CD4-positive, alpha-beta T cell treated with Interferon gamma for 1 hour (primary cell): ENCODE measurements at regions not wholly inside any gene's neighbourhood (a gene's known extent, or its start where the extent isn't known, plus 50 kb on each side); places are given as distances from the start of the nearest gene placed in this dataset.

ENCODE experiments used
- DNase-seq: peaks from one replicate; pipeline ENCODE4 v3.0.0-alpha.2; 2020

DNA sequence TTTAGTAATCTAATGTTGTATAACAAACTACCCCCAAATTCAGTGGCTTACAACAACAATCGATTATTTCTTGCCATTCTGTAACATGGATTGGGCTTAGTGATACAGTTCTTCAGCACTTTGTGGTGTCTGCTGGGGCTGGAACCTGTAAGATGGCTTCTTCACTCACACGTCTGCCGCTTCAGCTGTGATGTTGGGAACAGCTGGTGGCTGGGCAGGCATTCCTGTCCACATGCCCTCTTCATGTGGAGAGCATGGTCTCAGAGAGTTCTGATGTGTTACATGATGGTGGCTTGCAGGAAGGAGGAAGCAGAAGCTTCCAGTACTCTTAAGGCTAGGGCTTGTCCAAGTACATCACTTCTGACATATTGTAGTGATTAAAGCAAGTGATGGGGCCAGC, 276.9 kb downstream of the PTBP2 start:
- DNase-seq, result no peak

DNA sequence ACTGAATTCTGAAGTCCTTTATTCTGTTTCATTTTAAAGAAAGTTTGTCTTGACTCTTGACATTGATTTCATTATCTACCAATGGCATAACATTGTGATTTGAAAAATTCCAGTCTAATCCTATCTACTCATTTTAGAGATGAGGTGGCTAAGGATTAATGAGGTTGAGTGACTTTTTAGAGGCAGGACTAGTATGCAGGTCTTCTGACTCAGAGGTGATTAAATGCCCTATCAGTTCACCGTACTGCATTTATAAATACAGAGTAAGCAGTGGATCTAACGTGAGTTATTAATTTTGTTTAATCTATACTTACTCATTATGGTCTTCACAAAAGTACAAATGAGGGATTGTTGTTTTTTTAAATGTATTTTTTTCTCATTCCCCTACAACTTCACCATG, 277.6 kb downstream of the PTBP2 start:
- DNase-seq, result no peak

DNA sequence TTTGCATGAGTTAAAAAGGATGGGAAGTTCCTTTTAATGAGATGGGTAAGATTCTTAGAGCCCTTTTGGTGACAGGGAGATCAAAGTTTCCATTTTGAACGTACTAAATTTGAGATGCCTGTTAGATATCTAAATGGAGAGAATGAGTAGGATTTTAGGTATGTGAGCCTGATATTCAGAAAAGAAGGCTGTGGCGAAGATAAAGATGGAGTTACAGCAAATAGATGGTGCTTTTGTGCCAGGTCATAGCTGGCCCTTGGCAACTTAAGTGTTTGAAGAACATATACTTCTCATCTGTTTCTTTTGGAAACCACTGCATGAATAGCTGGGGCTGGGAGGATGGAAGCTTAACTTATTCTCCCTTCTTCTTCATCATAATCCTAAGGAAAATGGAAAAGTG, 282.5 kb downstream of the PTBP2 start:
- DNase-seq, result no peak

DNA sequence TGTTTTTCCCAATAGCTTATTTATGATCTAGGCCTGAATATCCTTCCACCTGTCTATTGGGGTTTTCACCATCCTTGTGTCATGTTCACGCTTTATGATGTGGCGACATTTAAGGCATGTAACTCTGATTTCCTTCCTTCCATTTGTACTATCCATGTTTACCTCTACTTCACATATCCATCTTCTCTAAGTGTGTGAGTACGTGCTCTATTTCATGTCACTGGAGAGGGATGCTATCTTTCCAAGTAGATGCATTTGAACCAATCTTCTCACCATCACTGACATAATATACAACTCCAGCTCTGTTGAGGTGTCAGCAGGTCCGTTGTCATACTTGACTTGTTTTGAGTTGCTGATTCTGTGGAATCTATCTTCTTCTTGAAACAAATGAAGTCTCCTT, 283.2 kb downstream of the PTBP2 start:
- DNase-seq, result no peak

DNA sequence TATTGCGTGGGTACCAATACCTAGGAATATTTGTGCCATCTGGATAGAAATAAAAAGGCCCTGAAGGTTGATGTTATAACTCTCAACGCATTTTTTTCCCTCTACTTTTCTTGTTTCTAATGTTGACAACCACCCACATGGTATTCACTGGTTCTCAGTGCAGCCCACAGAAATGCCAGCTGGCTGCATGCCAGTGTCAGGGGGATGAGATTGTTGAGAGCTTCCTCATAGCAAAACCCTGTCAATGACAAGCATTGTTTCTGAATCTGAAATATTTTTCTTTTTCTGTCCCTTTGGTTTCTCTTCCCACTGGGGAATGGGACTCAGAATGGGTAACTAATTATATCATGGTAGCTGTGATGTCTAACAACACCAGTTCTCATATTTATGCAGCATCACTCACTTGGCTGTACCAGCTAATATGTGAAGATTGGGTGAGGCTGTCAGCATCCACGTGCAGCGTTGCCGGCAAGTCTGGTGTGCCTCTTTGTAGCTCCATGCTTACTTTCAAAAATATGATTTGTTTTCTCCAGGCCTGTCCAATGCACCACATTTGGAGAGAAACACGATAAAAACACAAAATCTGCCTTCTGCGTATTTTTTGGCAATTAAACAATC, 284.6 kb downstream of the PTBP2 start:
- DNase-seq, result no peak

DNA sequence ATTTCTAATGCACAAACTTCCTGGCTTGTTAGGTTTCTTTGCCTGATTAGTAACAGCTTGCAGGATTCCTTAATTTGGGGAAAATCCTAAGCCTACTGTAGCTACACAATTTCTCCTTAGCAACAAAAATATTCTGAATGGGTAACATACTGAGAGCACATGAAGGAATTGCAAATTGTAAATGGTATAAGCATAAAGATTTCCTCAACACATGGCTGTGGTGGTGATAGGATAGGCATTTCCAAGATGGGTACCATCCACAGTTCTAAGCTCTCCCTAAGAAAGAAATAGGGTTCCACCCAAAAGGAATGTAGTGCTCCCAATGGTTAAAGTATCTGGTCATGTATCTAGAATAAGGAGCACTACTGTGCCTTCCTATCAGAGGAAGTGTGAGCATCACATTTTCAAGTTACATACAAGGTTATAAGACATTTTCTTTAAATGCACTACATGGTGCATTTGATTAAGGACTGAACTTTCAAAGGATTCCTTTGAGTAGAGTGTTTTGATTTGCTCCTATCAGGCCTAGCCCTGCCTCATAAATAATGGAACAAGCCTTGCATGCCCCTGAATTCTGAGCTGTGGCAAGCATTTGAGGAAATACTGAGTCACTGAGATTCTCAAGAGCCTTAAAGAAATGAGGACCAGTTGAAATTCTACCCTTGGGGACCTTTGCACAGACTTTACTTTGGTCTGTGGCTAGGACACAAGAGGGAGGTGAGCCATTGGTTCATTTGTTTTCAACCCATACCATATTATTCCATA, 286.4 kb downstream of the PTBP2 start:
- DNase-seq, result no peak

DNA sequence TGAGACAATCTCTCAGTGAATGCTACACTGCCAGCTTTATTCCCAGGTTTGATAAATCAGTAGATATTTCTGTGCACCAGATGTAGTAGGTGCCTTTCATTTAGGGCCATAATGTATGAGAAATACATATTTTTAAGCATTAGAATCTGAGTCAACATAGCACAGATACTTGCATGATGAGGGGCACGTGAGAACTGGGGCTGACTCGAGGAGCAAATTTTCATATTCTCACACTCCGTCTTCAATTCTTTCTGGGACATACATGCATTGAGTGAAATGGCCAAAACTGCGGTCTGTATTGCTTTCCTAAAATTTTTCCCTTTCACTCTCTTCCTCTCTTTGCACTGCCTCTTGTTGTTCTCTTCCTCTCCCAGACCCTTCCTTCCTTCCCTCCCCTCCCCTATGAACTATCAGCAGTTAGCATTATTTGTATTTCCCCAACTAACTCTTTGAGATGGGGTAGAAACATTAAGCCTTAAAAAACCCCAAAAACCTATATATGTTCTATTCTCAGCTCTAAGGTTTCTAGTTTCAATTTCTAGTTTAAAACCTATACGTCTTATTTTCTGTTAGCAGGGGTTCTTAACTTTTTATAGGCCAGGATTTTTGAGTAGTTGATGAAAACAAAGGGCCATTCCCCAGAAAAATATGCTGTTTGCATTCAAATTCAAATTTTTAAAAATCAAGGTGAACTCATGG, 289.1 kb downstream of the PTBP2 start:
- DNase-seq, result no peak

DNA sequence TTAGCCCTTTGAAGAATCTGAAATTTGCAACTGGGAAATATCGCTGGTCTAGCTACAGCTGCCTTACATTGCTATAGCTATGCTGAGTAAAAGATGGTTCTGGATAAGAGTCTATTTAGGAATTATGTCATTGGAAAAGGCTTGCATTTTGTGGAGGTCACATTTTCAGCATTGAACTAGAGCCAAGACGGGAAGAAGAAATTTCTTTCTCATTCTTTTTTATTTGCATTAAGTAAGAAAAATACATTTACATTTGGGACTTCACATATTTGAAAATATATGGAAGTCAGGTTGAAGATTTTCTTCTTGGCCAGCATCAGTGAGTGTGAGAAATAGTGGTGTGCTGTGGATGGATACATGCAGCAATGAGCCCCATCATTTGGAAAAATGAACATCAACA, 291.6 kb downstream of the PTBP2 start:
- no peak for DNase-seq

DNA sequence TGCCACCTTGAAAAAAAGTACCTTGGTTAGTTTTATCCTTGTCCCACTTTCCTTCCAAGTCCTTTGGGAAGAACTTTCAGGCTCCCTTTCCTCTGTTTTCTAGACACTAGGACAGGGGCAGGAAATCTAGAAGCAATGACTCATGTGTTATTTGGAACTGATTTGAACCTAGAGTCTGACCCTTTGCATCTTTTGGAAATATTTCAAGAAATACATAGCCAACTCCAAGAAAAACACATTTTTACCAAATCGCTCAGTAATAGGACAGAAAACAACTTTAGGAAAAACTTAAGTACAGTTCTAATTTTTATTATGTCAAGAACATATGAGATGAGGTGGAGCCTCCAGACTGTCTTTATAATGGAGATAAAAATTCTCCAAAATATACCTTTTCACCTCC, 292.4 kb downstream of the PTBP2 start:
- no peak for DNase-seq

DNA sequence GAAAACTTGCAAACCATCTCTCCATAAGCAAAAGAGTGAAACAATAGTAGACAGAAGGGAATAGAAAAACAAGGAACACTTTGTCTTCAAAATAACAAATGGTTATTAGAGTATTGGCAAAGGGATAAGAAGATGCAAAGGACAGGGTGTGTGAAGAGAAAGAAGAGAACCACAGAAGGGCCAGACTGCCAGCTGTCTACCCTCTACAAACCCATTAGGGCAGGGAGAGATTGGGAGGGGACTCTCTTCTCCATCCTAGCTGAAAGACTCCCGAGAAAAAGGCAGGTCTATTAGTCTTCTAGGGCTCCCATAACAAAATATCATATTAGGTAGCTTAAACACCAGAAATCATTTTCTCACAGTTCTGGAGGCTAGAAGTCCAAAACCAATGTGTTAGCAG, 292.8 kb downstream of the PTBP2 start:
- DNase-seq, result no peak

DNA sequence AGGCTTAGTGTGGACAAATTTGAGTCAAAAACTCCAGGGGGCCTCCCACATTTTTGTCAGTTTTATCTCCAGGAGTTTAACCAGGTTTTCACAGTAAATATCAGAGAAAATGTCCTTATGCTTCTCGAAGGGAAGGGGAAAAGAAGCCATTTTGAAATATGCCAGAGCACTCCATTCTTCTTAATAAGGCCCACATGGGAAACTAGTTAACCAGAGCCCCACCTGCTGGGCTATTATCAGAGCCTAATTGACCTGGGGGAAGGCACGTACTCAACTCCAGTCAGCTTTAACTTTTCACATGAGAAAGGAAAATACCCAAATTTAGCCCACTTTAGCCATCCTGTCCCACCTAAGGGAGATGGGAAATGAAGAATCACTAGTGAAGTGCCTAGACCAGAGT, 296.3 kb downstream of the PTBP2 start:
- no peak for DNase-seq
